GM12878 (cell line): ENCODE measurements at regions not wholly inside any gene's neighbourhood (a gene's known extent, or its start where the extent isn't known, plus 50 kb on each side); places are given as distances from the start of the nearest gene placed in this dataset.

Experiments used
- ATAC-seq: fragments of 200-7000 bp; cut with Tn5 transposase; 3 replicates; pipeline ENCODE4 v1.9.1; 2020; ENCODE audit warnings: mild to moderate bottlenecking, moderate library complexity
- BruUV-seq: library from RNA; stranded (reverse); fragments of 400-500 nt; replicated peaks from 2 replicates; lab custom pipeline; 2021; lab: Mats Ljungman, UMichigan
- CTCF ChIA-PET: fragments of 300-600 bp; sonication (Branson Sonifier 250); formaldehyde crosslinking; extraction: SDS; loops from one replicate; lab custom pipeline; 2021; ENCODE audit warnings: inconsistent platforms; lab: Yijun Ruan, JAX
- POLR2A ChIA-PET: fragments of 350-600 bp; formaldehyde crosslinking; extraction: SDS; loops from one replicate; lab custom pipeline; 2021; ENCODE audit warnings: inconsistent platforms; lab: Charles Lee
- RAD21 ChIA-PET: fragments of 300-600 bp; sonication (Branson Sonifier 250); formaldehyde crosslinking; loops from one replicate; lab custom pipeline; 2023; ENCODE audit warnings: antibody characterized with exemption; ENCODE audit not compliant: unreplicated experiment; lab: Charles Lee
- SMC1A ChIA-PET: fragments of 300-600 bp; sonication (Branson Sonifier 250); formaldehyde crosslinking; loops from one replicate; lab custom pipeline; 2023; ENCODE audit not compliant: unreplicated experiment, uncharacterized antibody; lab: Charles Lee
- DNase-seq: peaks from one replicate; pipeline ENCODE4 v3.0.0-alpha.2; 2011; ENCODE audit warnings: low read depth, low spot score
- FAIRE-seq: peaks from 3 replicates; lab custom pipeline; 2011; peaks lifted over from hg19 to GRCh38; lab: Jason Lieb, UNC
- H2AFZ ChIP-seq: 2 replicates; pipeline ENCODE4 v1.6.0; 2011; ENCODE audit warnings: low read depth, low read length, control low read depth; ENCODE audit not compliant: control insufficient read depth
- H3K27ac ChIP-seq: 2 replicates; pipeline ENCODE4 v1.5.1; 2011; ENCODE audit warnings: control low read depth; ENCODE audit not compliant: control insufficient read depth, insufficient read depth
- H3K27me3 ChIP-seq, 2 experiments: replicated peaks in 1 of 2; 2 replicates each; pipeline versions ENCODE4 v1.6.0 to v1.6.1; 2011; ENCODE audit warnings: low read length in 1 of 2; ENCODE audit not compliant: control insufficient read depth in 2 of 2, insufficient read depth in 2 of 2
- H3K36me3 ChIP-seq, 2 experiments: 2 replicates each; pipeline ENCODE4 v1.5.1; 2011; ENCODE audit warnings: low read length in 1 of 2; ENCODE audit not compliant: control insufficient read depth in 2 of 2, insufficient read depth in 2 of 2
- H3K4me1 ChIP-seq: 2 replicates; pipeline ENCODE4 v1.6.1; 2011; ENCODE audit warnings: mild to moderate bottlenecking, low read length, moderate library complexity, mixed read lengths; ENCODE audit not compliant: control insufficient read depth, insufficient read depth
- H3K4me2 ChIP-seq: 2 replicates; pipeline ENCODE4 v1.6.0; 2011; ENCODE audit warnings: control low read depth; ENCODE audit not compliant: control insufficient read depth, insufficient read depth
- H3K4me3 ChIP-seq: fragments of 200-600 bp; sonication (generic); 2 replicates; pipeline ENCODE4 v1.5.1; 2016
- H3K79me2 ChIP-seq: 2 replicates; pipeline ENCODE4 v1.6.0; 2011; ENCODE audit warnings: low read length; ENCODE audit not compliant: control insufficient read depth, insufficient read depth
- H3K9ac ChIP-seq: 2 replicates; pipeline ENCODE4 v1.8.0; 2011; ENCODE audit warnings: low read length, control low read depth, mixed read lengths; ENCODE audit not compliant: control insufficient read depth, insufficient read depth
- H3K9me3 ChIP-seq: replicated peaks from 3 replicates; pipeline ENCODE4 v1.5.1; 2011; ENCODE audit warnings: mild to moderate bottlenecking, low read length; ENCODE audit not compliant: control insufficient read depth, insufficient read depth
- H4K20me1 ChIP-seq: 2 replicates; pipeline ENCODE4 v1.6.0; 2011; ENCODE audit not compliant: control insufficient read depth, insufficient read depth
- BCL11A ChIP-seq: IDR thresholded peaks from 2 replicates; pipeline ENCODE4 v1.6.1; 2011; ENCODE audit warnings: low read depth, low read length
- BHLHE40 ChIP-seq, 2 experiments: fragments of 450-650 bp in 1 of 2; IDR thresholded peaks; 2 replicates each; pipeline ENCODE4 v1.6.1; 2011 to 2017; ENCODE audit warnings: low read depth in 2 of 2, borderline replicate concordance in 1 of 2, improper control_type of control experiment in 1 of 2, low read length in 1 of 2, mild to moderate bottlenecking in 1 of 2
- CEBPB ChIP-seq, 2 experiments: fragments of 150-350 bp in 1 of 2; IDR thresholded peaks; 2 replicates each; pipeline ENCODE4 v1.6.1; 2012 to 2014; ENCODE audit warnings: low read depth in 2 of 2, low read length in 2 of 2, borderline replicate concordance in 1 of 2, inconsistent platforms in 1 of 2
- CREB1 ChIP-seq: IDR thresholded peaks from 2 replicates; pipeline ENCODE4 v1.6.1; 2012; ENCODE audit warnings: low read depth, mild to moderate bottlenecking, inconsistent platforms
- EED ChIP-seq: sonication (generic); IDR thresholded peaks from 2 replicates; pipeline ENCODE4 v1.6.1; 2016; ENCODE audit warnings: antibody characterized with exemption, low read depth
- HDAC6 ChIP-seq: fragments of 200-600 bp; sonication (generic); IDR thresholded peaks from one replicate; pipeline ENCODE4 v1.8.0; 2017; ENCODE audit warnings: antibody characterized with exemption; ENCODE audit not compliant: unreplicated experiment
- NBN ChIP-seq: fragments of 450-650 bp; IDR thresholded peaks from 2 replicates; pipeline ENCODE4 v1.6.1; 2016
- NFXL1 ChIP-seq: fragments of 450-650 bp; IDR thresholded peaks from 2 replicates; pipeline ENCODE4 v1.6.1; 2017; ENCODE audit warnings: antibody characterized with exemption, mild to moderate bottlenecking, borderline replicate concordance
- NFYA ChIP-seq: IDR thresholded peaks from 2 replicates; pipeline ENCODE4 v1.6.1; 2011; ENCODE audit warnings: low read depth, mild to moderate bottlenecking, low read length, improper control_type of control experiment, borderline replicate concordance
- NR2C1 ChIP-seq: fragments of 450-650 bp; IDR thresholded peaks from 2 replicates; pipeline ENCODE4 v1.6.1; 2017; ENCODE audit warnings: antibody characterized with exemption, mild to moderate bottlenecking, moderate library complexity
- POU2F2 ChIP-seq: IDR thresholded peaks from 3 replicates; pipeline ENCODE4 v1.6.1; 2011; ENCODE audit warnings: low read depth, mild to moderate bottlenecking, low read length, borderline replicate concordance
- WRNIP1 ChIP-seq: IDR thresholded peaks from 2 replicates; pipeline ENCODE4 v1.6.1; 2011; ENCODE audit warnings: low read depth, low read length, improper control_type of control experiment, borderline replicate concordance
- ZNF207 ChIP-seq: fragments of 450-650 bp; IDR thresholded peaks from 2 replicates; pipeline ENCODE4 v1.6.1; 2014; ENCODE audit warnings: antibody characterized with exemption, mild to moderate bottlenecking, borderline replicate concordance
- ZNF217 ChIP-seq: fragments of 450-650 bp; IDR thresholded peaks from 2 replicates; pipeline ENCODE4 v1.6.1; 2017; ENCODE audit warnings: antibody characterized with exemption, mild to moderate bottlenecking
- ZNF24 ChIP-seq: fragments of 450-650 bp; IDR thresholded peaks from 2 replicates; pipeline ENCODE4 v1.6.1; 2017; ENCODE audit warnings: antibody characterized with exemption, mild to moderate bottlenecking
- WGBS: methylation state at CpG from one replicate; pipeline ENCODE4 v1.1.6; 2016; ENCODE audit warnings: low lambda C conversion rate; ENCODE audit not compliant: insufficient replicate concordance, insufficient coverage; ENCODE audit errors: missing lambda C conversion rate; 5-methylcytosine and 5-hydroxymethylcytosine counted together
- in situ Hi-C: fragments of 300-500 bp; cut with MboI; formaldehyde crosslinking; loops from 9 replicates; pipeline ENCODE4 v1.14.3; 2018; ENCODE audit warnings: mixed read lengths
- intact Hi-C: fragments of 100-400 bp; cut with micrococcal nuclease; formaldehyde crosslinking; loops from one replicate; pipeline ENCODE4 v1.14.2; 2022; ENCODE audit not compliant: unreplicated experiment
- TF ChIP-seq, protein P1 (sequence below): fragments of 450-650 bp; IDR thresholded peaks from 2 replicates; pipeline ENCODE4 v1.6.1; 2017; ENCODE audit warnings: borderline replicate concordance
- TF ChIP-seq, protein P2 (sequence below): IDR thresholded peaks from 2 replicates; pipeline ENCODE4 v1.6.1; 2011; ENCODE audit warnings: borderline replicate concordance, low read depth, mild to moderate bottlenecking, moderate library complexity, low read length; ENCODE audit not compliant: insufficient read depth, poor library complexity, severe bottlenecking
- TF ChIP-seq, protein P3 (sequence below): fragments of 450-650 bp; IDR thresholded peaks from 2 replicates; pipeline ENCODE4 v1.6.1; 2017; ENCODE audit warnings: mild to moderate bottlenecking, moderate library complexity

DNA sequence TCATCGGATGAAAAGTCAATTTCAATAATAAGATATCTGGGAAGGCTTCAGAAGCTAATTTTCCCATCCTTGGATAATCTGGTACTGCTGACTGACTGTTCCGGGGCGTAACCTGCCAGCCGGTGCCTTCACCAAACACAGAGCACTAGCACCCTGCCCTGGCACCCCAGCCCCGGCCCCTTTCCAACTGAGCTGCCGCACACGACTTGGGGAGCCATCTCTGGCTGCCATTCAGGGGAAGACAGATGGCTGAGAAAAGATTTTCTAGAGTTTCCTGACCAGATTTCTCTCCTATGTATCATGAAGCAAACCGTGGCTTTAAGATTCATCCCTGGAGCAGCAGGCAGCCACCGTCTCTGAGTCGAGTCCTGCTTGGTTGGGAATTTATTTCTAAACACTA, 96.0 kb upstream of the SYT6 start:
- DNase-seq, result no peak
- H3K36me3 ChIP-seq, result no peaks in the 10 kb centered on the region
- BruUV-seq, result no TSS peak
- H3K27me3 ChIP-seq, result no peaks in the 10 kb centered on the region
- intact Hi-C loops, result no loop called here
- no peak for ATAC-seq
- no peaks in the 10 kb centered on the region for H3K79me2 ChIP-seq
- H3K9ac ChIP-seq, result no peak overlapping the region
- no peak overlapping the region for H2AFZ ChIP-seq
- in situ Hi-C loops, result no loop called here
- H3K27ac ChIP-seq, result no peak overlapping the region
- FAIRE-seq, result no peak
- H3K4me2 ChIP-seq, result no peak overlapping the region
- RAD21 ChIA-PET, result no interaction called here
- no peak overlapping the region for H3K4me3 ChIP-seq
- no peaks in the 10 kb centered on the region for H4K20me1 ChIP-seq
- TF ChIP-seq NBN (no peak), NR2C1 (no peak), BHLHE40 (IDR thresholded peaks at IDR 0.05; ENCODE audit: borderline replicate concordance in 1 of 2, low read depth in 2 of 2, low read length in 1 of 2) (no peak), WRNIP1 (no peak), BCL11A (no peak), POU2F2 (no peak), ZNF24 (no peak), NFYA (no peak), CREB1 (no peak), HDAC6 (no peak), EED (no peak), NFXL1 (no peak), ZNF207 (no peak), ZNF217 (no peak), CEBPB (IDR thresholded peaks at IDR 0.05; ENCODE audit: borderline replicate concordance in 1 of 2, low read depth in 2 of 2, low read length in 2 of 2) (no peak)
- TF ChIP-seq, protein P1, sequence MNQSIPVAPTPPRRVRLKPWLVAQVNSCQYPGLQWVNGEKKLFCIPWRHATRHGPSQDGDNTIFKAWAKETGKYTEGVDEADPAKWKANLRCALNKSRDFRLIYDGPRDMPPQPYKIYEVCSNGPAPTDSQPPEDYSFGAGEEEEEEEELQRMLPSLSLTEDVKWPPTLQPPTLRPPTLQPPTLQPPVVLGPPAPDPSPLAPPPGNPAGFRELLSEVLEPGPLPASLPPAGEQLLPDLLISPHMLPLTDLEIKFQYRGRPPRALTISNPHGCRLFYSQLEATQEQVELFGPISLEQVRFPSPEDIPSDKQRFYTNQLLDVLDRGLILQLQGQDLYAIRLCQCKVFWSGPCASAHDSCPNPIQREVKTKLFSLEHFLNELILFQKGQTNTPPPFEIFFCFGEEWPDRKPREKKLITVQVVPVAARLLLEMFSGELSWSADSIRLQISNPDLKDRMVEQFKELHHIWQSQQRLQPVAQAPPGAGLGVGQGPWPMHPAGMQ, result no peak
- TF ChIP-seq, protein P2, sequence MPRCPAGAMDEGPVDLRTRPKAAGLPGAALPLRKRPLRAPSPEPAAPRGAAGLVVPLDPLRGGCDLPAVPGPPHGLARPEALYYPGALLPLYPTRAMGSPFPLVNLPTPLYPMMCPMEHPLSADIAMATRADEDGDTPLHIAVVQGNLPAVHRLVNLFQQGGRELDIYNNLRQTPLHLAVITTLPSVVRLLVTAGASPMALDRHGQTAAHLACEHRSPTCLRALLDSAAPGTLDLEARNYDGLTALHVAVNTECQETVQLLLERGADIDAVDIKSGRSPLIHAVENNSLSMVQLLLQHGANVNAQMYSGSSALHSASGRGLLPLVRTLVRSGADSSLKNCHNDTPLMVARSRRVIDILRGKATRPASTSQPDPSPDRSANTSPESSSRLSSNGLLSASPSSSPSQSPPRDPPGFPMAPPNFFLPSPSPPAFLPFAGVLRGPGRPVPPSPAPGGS, result no peak
- TF ChIP-seq, protein P3, sequence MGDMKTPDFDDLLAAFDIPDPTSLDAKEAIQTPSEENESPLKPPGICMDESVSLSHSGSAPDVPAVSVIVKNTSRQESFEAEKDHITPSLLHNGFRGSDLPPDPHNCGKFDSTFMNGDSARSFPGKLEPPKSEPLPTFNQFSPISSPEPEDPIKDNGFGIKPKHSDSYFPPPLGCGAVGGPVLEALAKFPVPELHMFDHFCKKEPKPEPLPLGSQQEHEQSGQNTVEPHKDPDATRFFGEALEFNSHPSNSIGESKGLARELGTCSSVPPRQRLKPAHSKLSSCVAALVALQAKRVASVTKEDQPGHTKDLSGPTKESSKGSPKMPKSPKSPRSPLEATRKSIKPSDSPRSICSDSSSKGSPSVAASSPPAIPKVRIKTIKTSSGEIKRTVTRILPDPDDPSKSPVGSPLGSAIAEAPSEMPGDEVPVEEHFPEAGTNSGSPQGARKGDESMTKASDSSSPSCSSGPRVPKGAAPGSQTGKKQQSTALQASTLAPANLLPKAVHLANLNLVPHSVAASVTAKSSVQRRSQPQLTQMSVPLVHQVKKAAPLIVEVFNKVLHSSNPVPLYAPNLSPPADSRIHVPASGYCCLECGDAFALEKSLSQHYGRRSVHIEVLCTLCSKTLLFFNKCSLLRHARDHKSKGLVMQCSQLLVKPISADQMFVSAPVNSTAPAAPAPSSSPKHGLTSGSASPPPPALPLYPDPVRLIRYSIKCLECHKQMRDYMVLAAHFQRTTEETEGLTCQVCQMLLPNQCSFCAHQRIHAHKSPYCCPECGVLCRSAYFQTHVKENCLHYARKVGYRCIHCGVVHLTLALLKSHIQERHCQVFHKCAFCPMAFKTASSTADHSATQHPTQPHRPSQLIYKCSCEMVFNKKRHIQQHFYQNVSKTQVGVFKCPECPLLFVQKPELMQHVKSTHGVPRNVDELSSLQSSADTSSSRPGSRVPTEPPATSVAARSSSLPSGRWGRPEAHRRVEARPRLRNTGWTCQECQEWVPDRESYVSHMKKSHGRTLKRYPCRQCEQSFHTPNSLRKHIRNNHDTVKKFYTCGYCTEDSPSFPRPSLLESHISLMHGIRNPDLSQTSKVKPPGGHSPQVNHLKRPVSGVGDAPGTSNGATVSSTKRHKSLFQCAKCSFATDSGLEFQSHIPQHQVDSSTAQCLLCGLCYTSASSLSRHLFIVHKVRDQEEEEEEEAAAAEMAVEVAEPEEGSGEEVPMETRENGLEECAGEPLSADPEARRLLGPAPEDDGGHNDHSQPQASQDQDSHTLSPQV, result no peak
- H3K9me3 ChIP-seq, result no peaks in the 10 kb centered on the region
- CTCF ChIA-PET, result interaction anchor here (1.8 kb wide), 1 partner anchor 19 kb away, joined by 5 read pairs; no protein-coding TSS in a partner anchor
- no peaks in the 10 kb centered on the region for H3K4me1 ChIP-seq
- POLR2A ChIA-PET, result no interaction called here
- WGBS, result 45% methylated on average over 10 of the region's 10 CpGs
- SMC1A ChIA-PET, result interaction anchor here (0.7 to 1.2 kb wide), 2 partner anchors 11 to 195 kb away, joined by 3 read pairs; no protein-coding TSS in a partner anchor
